Gastrocnemius medialis (tissue), 4 donors: ENCODE measurements at regions not wholly inside any gene's neighbourhood (a gene's known extent, or its start where the extent isn't known, plus 50 kb on each side); places are given as distances from the start of the nearest gene placed in this dataset.
"Not testable (repeated sequence)": the region's sequence is repeated elsewhere in the genome, so short reads cannot be mapped to it uniquely, and the experiment has no call there.

Experiments used
- ATAC-seq, 2 donors: fragments of 150-250 bp; one replicate each; pipeline ENCODE4 v1.9.1; 2016
- DNase-seq, 2 donors: peaks; one replicate each; pipeline ENCODE4 v3.0.0-alpha.2; 2019
- H3K27ac ChIP-seq, 4 donors: fragments of 200-600 bp; sonication (generic); 1 replicate in 1 of 4; 2 replicates in 3 of 4; pipeline ENCODE4 v1.5.1; 2016 to 2018; ENCODE audit warnings: mild to moderate bottlenecking in 2 of 4, moderate library complexity in 1 of 4
- H3K27me3 ChIP-seq, 3 donors: fragments of 200-600 bp; sonication (generic) in 2 of 3; 1 replicate in 1 of 3; 2 replicates in 2 of 3; pipeline versions ENCODE4 v1.5.1 to v1.6.0; 2016 to 2019; ENCODE audit warnings: mild to moderate bottlenecking in 1 of 3, moderate library complexity in 1 of 3
- H3K36me3 ChIP-seq, 2 donors: fragments of 200-600 bp; sonication (generic) in 1 of 2; one replicate each; pipeline ENCODE4 v1.5.1; 2017 to 2018
- H3K4me1 ChIP-seq, 2 donors: fragments of 200-600 bp; sonication (generic) in 1 of 2; one replicate each; pipeline ENCODE4 v1.5.1; 2016 to 2017; ENCODE audit warnings: mild to moderate bottlenecking in 2 of 2
- H3K4me3 ChIP-seq, 4 donors: fragments of 200-600 bp; sonication (generic) in 3 of 4; 1 replicate in 1 of 4; 2 replicates in 3 of 4; pipeline ENCODE4 v1.5.1; 2016 to 2019; ENCODE audit warnings: mild to moderate bottlenecking in 2 of 4
- H3K9me3 ChIP-seq, 3 donors: fragments of 200-600 bp; sonication (generic) in 2 of 3; 1 replicate in 1 of 3; 2 replicates in 2 of 3; pipeline ENCODE4 v1.5.1; 2016 to 2019
- CTCF ChIP-seq, 5 experiments: fragments of 450-650 bp in 3 of 5; fragments of 200-600 bp in 2 of 5; sonication (generic) in 2 of 5; IDR thresholded peaks in 4 of 5; conservative IDR thresholded peaks in 1 of 5; 1 replicate in 4 of 5; 2 replicates in 1 of 5; pipeline ENCODE4 v1.5.1; 2016 to 2019; ENCODE audit warnings: antibody characterized with exemption in 5 of 5, mild to moderate bottlenecking in 3 of 5, moderate library complexity in 3 of 5
- POLR2A ChIP-seq, 2 donors: fragments of 450-650 bp; IDR thresholded peaks; one replicate each; pipeline ENCODE4 v1.6.1; 2017; ENCODE audit warnings: antibody characterized with exemption in 2 of 2, mild to moderate bottlenecking in 2 of 2, moderate library complexity in 2 of 2
- in situ Hi-C, 4 donors: fragments of 200-750 bp; cut with MboI; loops; one replicate each; pipeline versions ENCODE4 v1.15.0 to v1.8.0; 2017; ENCODE audit warnings: low sequenced_read_pairs in 4 of 4
- intact Hi-C: fragments of 100-400 bp; cut with DNase I; formaldehyde crosslinking; loops from one replicate; pipeline ENCODE4 v1.15.1; 2023; ENCODE audit warnings: low total_unique reads

GRCh38 chr12:20089077-20089476 is 279.3 kb upstream of the PDE3A start:
- ATAC-seq (no peak), DNase-seq (no peak)
- intact Hi-C loops (no loop called here), in situ Hi-C loops (no loop called here)
- no peaks in the 10 kb centered on the region for H3K9me3 ChIP-seq
- H3K27ac ChIP-seq: no peak overlapping the region
- H3K36me3 ChIP-seq: no peaks in the 10 kb centered on the region
- H3K4me3 ChIP-seq: no peak overlapping the region
- no peaks in the 10 kb centered on the region for H3K4me1 ChIP-seq
- no peak for TF ChIP-seq POLR2A (IDR thresholded peaks at IDR 0.05)
- TF ChIP-seq CTCF (IDR thresholded peaks at IDR 0.05 in 4 of 5, conservative IDR thresholded peaks at IDR 0.05 in 1 of 5): no peak
- no peaks in the 10 kb centered on the region for H3K27me3 ChIP-seq

GRCh38 chr12:20093190-20093810 is 275.0 kb upstream of the PDE3A start:
- ATAC-seq, H3K36me3 ChIP-seq, intact Hi-C loops, H3K9me3 ChIP-seq, H3K27ac ChIP-seq, H3K27me3 ChIP-seq, H3K4me1 ChIP-seq, in situ Hi-C loops, DNase-seq, H3K4me3 ChIP-seq: not testable (repeated sequence)

- TF ChIP-seq POLR2A (IDR thresholded peaks at IDR 0.05) (no peak), CTCF (IDR thresholded peaks at IDR 0.05 in 4 of 5, conservative IDR thresholded peaks at IDR 0.05 in 1 of 5) (no peak)
- ATAC-seq: no peak
- H3K4me3 ChIP-seq: no peak overlapping the region
- H3K36me3 ChIP-seq: no peaks in the 10 kb centered on the region
- no peaks in the 10 kb centered on the region for H3K27me3 ChIP-seq
- no peak for DNase-seq
- H3K27ac ChIP-seq: no peak overlapping the region
- in situ Hi-C loops: no loop called here
- no peaks in the 10 kb centered on the region for H3K9me3 ChIP-seq
- no peaks in the 10 kb centered on the region for H3K4me1 ChIP-seq
- intact Hi-C loops: loop anchor here (5.0 kb wide), 1 partner anchor 199 kb away; no protein-coding TSS in a partner anchor
These were observed 271.9 kb upstream of the PDE3A start for GRCh38 chr12:20096430-20096829.

- ATAC-seq: peak in 1 of 2 donors; percentile 50
- DNase-seq: no peak
- H3K9me3 ChIP-seq: no peaks in the 10 kb centered on the region
- H3K4me3 ChIP-seq: no peak overlapping the region
- peak overlapping the region in 2 of 4 donors; percentile 6 to 30 for H3K27ac ChIP-seq
- no peak for TF ChIP-seq POLR2A (IDR thresholded peaks at IDR 0.05)
- no peak for TF ChIP-seq CTCF (IDR thresholded peaks at IDR 0.05 in 4 of 5, conservative IDR thresholded peaks at IDR 0.05 in 1 of 5)
- H3K4me1 ChIP-seq: no peaks in the 10 kb centered on the region
- no peaks in the 10 kb centered on the region for H3K36me3 ChIP-seq
- in situ Hi-C loops (no loop called here), intact Hi-C loops (loop anchor here (5.0 kb wide), 1 partner anchor 200 kb away; no protein-coding TSS in a partner anchor)
- H3K27me3 ChIP-seq: no peaks in the 10 kb centered on the region
These were observed 270.7 kb upstream of the PDE3A start for GRCh38 chr12:20097626-20098025.

GRCh38 chr12:20099395-20100183 is 268.7 kb upstream of the PDE3A start:
- TF ChIP-seq CTCF (IDR thresholded peaks at IDR 0.05 in 4 of 5, conservative IDR thresholded peaks at IDR 0.05 in 1 of 5): no peak
- no peak for TF ChIP-seq POLR2A (IDR thresholded peaks at IDR 0.05)
- no peak for ATAC-seq
- H3K36me3 ChIP-seq: no peaks in the 10 kb centered on the region
- H3K27ac ChIP-seq: no peak overlapping the region
- no peaks in the 10 kb centered on the region for H3K4me1 ChIP-seq
- H3K27me3 ChIP-seq: no peaks in the 10 kb centered on the region
- no peak overlapping the region for H3K4me3 ChIP-seq
- in situ Hi-C loops (no loop called here), intact Hi-C loops (loop anchor here (5.0 kb wide), 1 partner anchor 202 kb away; no protein-coding TSS in a partner anchor)
- DNase-seq: no peak
- H3K9me3 ChIP-seq: no peaks in the 10 kb centered on the region
